Fibroblast of mammary gland (primary cell): ENCODE measurements at regions not wholly inside any gene's neighbourhood (a gene's known extent, or its start where the extent isn't known, plus 50 kb on each side); places are given as distances from the start of the nearest gene placed in this dataset.

ENCODE experiments used
- DNase-seq: peaks from one replicate; pipeline ENCODE4 v3.0.0-alpha.2; 2010; ENCODE audit warnings: low read depth
- H3K4me3 ChIP-seq: 2 replicates; pipeline ENCODE4 v1.5.1; 2011; ENCODE audit warnings: low read depth, mild to moderate bottlenecking, low read length, moderate library complexity; ENCODE audit not compliant: control insufficient read depth
- CTCF ChIP-seq: conservative IDR thresholded peaks from 2 replicates; pipeline ENCODE4 v1.5.1; 2011; ENCODE audit warnings: low read depth, low read length, inconsistent platforms; ENCODE audit not compliant: control insufficient read depth, insufficient read depth

GRCh38 chr10:130606001-130606405, 469.8 kb downstream of the GLRX3 start:
- no peak overlapping the region for H3K4me3 ChIP-seq
- no peak for TF ChIP-seq CTCF
- DNase-seq = no peak

DNA sequence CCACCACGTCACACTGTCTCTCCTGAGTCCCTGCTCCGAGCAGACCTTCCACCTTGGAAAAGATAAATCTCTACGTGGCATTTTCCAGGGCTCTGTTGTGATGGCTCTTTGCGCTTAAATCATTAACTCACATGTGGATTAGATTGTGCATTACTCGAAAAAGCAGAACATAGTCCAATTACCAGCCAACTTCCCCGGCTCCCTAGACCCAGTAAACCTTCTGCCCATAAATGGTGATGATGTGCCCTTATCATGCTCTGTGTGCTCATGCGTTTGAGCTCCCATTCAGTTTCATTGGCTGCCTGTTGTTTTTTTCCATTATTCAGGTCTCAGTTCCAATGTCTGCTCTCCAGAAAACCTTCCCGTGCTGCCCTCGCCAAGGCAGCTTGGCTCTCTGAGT, 471.2 kb downstream of the GLRX3 start:
- TF ChIP-seq CTCF = no peak
- no peak for DNase-seq
- H3K4me3 ChIP-seq = no peak overlapping the region

- no peak for TF ChIP-seq CTCF
- no peak for DNase-seq
- H3K4me3 ChIP-seq = no peak overlapping the region
Measured at GRCh38 chr10:130611239-130611638, 475.0 kb downstream of the GLRX3 start.

GRCh38 chr10:130615457-130615856, 479.3 kb downstream of the GLRX3 start:
- H3K4me3 ChIP-seq = no peak overlapping the region
- DNase-seq = no peak

DNA sequence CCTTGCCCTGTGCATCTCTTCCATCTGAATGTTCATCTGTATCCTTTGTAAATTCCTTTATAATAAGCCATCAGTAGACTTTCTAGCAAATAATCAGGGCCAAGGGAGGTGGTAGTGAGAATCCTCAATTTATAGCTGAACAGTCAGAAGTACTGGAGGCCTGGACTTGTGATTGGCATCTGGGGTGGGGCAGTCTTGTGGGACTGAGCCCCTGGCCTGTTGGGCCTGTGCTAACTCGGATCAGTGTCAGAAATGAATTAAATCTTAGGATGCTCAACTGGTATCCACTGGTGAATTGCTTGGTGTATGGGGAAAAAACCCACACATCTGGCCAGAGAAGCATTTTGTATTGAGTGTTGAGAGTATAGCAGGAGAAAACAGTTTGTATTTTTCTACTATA, 481.8 kb downstream of the GLRX3 start:
- no peak for DNase-seq
- TF ChIP-seq CTCF = no peak
- H3K4me3 ChIP-seq = no peak overlapping the region

More at GRCh38 chr10:130615457-130615856, 479.3 kb downstream of the GLRX3 start:
- no peak for TF ChIP-seq CTCF

GRCh38 chr10:130618647-130619046, 482.5 kb downstream of the GLRX3 start:
- no peak for DNase-seq
- TF ChIP-seq CTCF = no peak
- H3K4me3 ChIP-seq = no peak overlapping the region

GRCh38 chr10:130621231-130621775, 485.1 kb downstream of the GLRX3 start:
- DNase-seq = no peak

More at GRCh38 chr10:130621231-130621775, 485.1 kb downstream of the GLRX3 start:
- TF ChIP-seq CTCF = no peak
- no peak overlapping the region for H3K4me3 ChIP-seq
